Upper lobe of left lung (tissue), 4 donors: ENCODE measurements at regions not wholly inside any gene's neighbourhood (a gene's known extent, or its start where the extent isn't known, plus 50 kb on each side); places are given as distances from the start of the nearest gene placed in this dataset.

Experiments
- CTCF ChIP-seq, 6 experiments: fragments of 450-650 bp in 4 of 6; fragments of 200-600 bp in 2 of 6; sonication (generic) in 2 of 6; IDR thresholded peaks; one replicate each; pipeline ENCODE4 v1.5.1; 2016 to 2019; ENCODE audit warnings: antibody characterized with exemption in 6 of 6
- EP300 ChIP-seq, 4 donors: sonication (generic); formaldehyde crosslinking; IDR thresholded peaks; one replicate each; pipeline ENCODE4 v1.5.1; 2017; ENCODE audit warnings: antibody characterized with exemption in 4 of 4, control low read depth in 2 of 4
- POLR2A ChIP-seq, 4 donors: fragments of 450-650 bp; IDR thresholded peaks; one replicate each; pipeline ENCODE4 v1.5.1; 2016 to 2017; ENCODE audit warnings: antibody characterized with exemption in 4 of 4, mild to moderate bottlenecking in 2 of 4
- POLR2AphosphoS5 ChIP-seq, 2 donors: sonication (generic); formaldehyde crosslinking; IDR thresholded peaks; one replicate each; pipeline ENCODE4 v1.5.1; 2017; ENCODE audit warnings: antibody characterized with exemption in 2 of 2

GRCh38 chr2:176656038-176656775 lies 387.0 kb downstream of the MTX2 start:
- TF ChIP-seq EP300 (IDR thresholded peaks at IDR 0.05) = no peak
- TF ChIP-seq POLR2A (IDR thresholded peaks at IDR 0.05) = no peak
- TF ChIP-seq CTCF (IDR thresholded peaks at IDR 0.05) = no peak
- TF ChIP-seq POLR2AphosphoS5 (IDR thresholded peaks at IDR 0.05) = no peak
